ENCODE measurements at regions not wholly inside any gene's neighbourhood (a gene's known extent, or its start where the extent isn't known, plus 50 kb on each side); places are given as distances from the start of the nearest gene placed in this dataset.

DNA sequence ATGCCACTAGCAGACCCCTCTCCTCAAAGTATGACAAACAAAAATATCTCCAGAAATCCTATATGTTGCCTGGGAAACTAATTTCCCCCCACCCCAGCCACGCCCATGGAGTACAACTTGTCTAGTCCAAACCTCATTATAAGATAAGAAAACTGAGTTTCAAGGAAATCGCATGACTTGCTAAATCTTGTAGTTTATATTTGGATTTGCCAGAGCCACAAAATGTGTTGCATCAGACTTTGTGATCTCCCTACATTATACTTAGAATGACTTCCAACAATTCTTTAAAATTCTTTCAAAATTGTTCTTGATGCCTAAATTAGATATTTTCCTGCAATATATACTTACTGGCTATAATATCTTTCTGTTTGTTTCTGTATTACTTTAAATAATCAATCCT lies 1034.4 kb downstream of the IGSF11 start:
- no peaks in the 10 kb centered on the region for H3K27me3 ChIP-seq (ENCODE audit: insufficient read depth, low read depth)
- POLR2A ChIA-PET (ENCODE audit: unreplicated experiment) = no interaction called here
- H3K4me1 ChIP-seq (replicated peaks; ENCODE audit: insufficient read depth) = no peaks in the 10 kb centered on the region

DNA sequence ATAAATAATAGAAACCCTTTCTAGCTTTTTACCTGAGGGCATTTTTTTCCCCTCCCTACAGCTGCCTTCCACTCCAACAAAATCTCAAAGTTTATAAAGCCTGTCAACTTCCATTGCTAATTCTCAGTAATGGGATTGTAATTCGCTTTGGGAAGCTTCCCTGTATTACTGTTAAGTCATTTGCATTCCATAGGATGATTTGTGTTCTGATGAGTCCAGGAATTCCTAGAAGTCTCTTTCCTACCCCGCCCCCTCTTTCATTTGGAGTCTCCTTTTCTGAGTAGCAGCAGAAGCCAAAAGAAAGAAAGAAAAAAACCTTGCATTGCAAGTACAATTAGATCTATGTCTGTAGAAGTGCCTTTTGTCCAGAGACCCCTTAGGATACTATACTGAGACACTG lies 1033.3 kb downstream of the IGSF11 start:
- Histone ChIP-seq H3K36me3 (ENCODE audit: low read depth) (no peaks in the 10 kb centered on the region), H3K4me2 (no peak overlapping the region), H3K9me2 (ENCODE audit: insufficient read depth) (no peaks in the 10 kb centered on the region), H3K27ac (no peak overlapping the region), H3K4me3 (no peak overlapping the region), H3K4me1 (replicated peaks; ENCODE audit: insufficient read depth) (no peaks in the 10 kb centered on the region), H3K27me3 (ENCODE audit: insufficient read depth, low read depth) (no peaks in the 10 kb centered on the region), H3F3A (ENCODE audit: insufficient read depth, low read depth) (no peaks in the 10 kb centered on the region), H3K9me3 (ENCODE audit: insufficient read depth, low read depth) (no peaks in the 10 kb centered on the region), H3K79me2 (ENCODE audit: low read depth) (no peaks in the 10 kb centered on the region), H4K20me1 (ENCODE audit: insufficient read depth) (no peaks in the 10 kb centered on the region), H2AFZ (no peak overlapping the region)
- no peak for TF ChIP-seq EZH2 (IDR thresholded peaks at IDR 0.05; ENCODE audit: low read depth)
- TF ChIP-seq, protein P1, sequence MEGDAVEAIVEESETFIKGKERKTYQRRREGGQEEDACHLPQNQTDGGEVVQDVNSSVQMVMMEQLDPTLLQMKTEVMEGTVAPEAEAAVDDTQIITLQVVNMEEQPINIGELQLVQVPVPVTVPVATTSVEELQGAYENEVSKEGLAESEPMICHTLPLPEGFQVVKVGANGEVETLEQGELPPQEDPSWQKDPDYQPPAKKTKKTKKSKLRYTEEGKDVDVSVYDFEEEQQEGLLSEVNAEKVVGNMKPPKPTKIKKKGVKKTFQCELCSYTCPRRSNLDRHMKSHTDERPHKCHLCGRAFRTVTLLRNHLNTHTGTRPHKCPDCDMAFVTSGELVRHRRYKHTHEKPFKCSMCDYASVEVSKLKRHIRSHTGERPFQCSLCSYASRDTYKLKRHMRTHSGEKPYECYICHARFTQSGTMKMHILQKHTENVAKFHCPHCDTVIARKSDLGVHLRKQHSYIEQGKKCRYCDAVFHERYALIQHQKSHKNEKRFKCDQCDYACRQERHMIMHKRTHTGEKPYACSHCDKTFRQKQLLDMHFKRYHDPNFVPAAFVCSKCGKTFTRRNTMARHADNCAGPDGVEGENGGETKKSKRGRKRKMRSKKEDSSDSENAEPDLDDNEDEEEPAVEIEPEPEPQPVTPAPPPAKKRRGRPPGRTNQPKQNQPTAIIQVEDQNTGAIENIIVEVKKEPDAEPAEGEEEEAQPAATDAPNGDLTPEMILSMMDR (conservative IDR thresholded peaks at IDR 0.05) = no peak
- ChIA-PET POLR2A (ENCODE audit: unreplicated experiment) (no interaction called here), CTCF (no interaction called here)
- BruUV-seq (replicated peaks) = no TSS peak
- no peak for DNase-seq
- intact Hi-C loops (cut with micrococcal nuclease; ENCODE audit: unreplicated experiment) = no loop called here

More for the DNA sequence above, 1034.4 kb downstream of the IGSF11 start:
- Histone ChIP-seq H4K20me1 (ENCODE audit: insufficient read depth) (no peaks in the 10 kb centered on the region), H3K79me2 (ENCODE audit: low read depth) (no peaks in the 10 kb centered on the region), H3K36me3 (ENCODE audit: low read depth) (no peaks in the 10 kb centered on the region), H3K9me2 (ENCODE audit: insufficient read depth) (no peaks in the 10 kb centered on the region), H3K9me3 (ENCODE audit: insufficient read depth, low read depth) (no peaks in the 10 kb centered on the region), H3K4me3 (no peak overlapping the region), H3K4me2 (no peak overlapping the region), H3K27ac (no peak overlapping the region), H3F3A (ENCODE audit: insufficient read depth, low read depth) (no peaks in the 10 kb centered on the region), H2AFZ (no peak overlapping the region)
- CTCF ChIA-PET = no interaction called here
- intact Hi-C loops (cut with micrococcal nuclease; ENCODE audit: unreplicated experiment) = no loop called here
- no TSS peak for BruUV-seq (replicated peaks)
- DNase-seq = no peak
- TF ChIP-seq, protein P1 (conservative IDR thresholded peaks at IDR 0.05) = no peak

DNA sequence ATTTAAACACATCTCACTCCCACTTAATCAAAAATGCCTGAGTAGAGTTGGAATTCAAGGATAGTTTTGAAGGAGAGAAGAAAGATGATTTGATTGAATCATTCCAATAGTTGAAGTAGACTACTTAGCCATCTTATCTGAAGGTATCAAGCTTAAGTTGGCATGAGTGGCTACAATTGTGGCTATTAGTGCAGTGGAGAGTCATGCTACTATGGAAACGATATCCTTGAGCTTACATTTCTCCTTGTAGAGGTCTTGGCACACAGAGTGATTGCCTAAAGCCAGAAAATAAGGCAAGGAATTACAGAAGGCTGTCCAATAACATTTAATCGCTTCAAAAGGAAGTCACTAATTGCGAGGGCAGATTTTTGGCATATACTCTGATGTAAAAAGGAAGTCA lies 1022.7 kb downstream of the IGSF11 start:
- Histone ChIP-seq H4K20me1 (ENCODE audit: insufficient read depth) (no peaks in the 10 kb centered on the region), H3K27ac (no peak overlapping the region), H3F3A (ENCODE audit: insufficient read depth, low read depth) (no peaks in the 10 kb centered on the region), H3K4me1 (replicated peaks; ENCODE audit: insufficient read depth) (no peaks in the 10 kb centered on the region), H3K79me2 (ENCODE audit: low read depth) (no peaks in the 10 kb centered on the region), H2AFZ (no peak overlapping the region), H3K36me3 (ENCODE audit: low read depth) (no peaks in the 10 kb centered on the region), H3K9me2 (ENCODE audit: insufficient read depth) (no peaks in the 10 kb centered on the region), H3K4me2 (no peak overlapping the region), H3K4me3 (no peak overlapping the region), H3K9me3 (ENCODE audit: insufficient read depth, low read depth) (no peaks in the 10 kb centered on the region), H3K27me3 (ENCODE audit: insufficient read depth, low read depth) (no peaks in the 10 kb centered on the region)
- TF ChIP-seq, protein P1 (conservative IDR thresholded peaks at IDR 0.05) = no peak
- no peak for TF ChIP-seq EZH2 (IDR thresholded peaks at IDR 0.05; ENCODE audit: low read depth)
- intact Hi-C loops (cut with micrococcal nuclease; ENCODE audit: unreplicated experiment) = no loop called here
- POLR2A ChIA-PET (ENCODE audit: unreplicated experiment) = no interaction called here
- no peak for DNase-seq
- CTCF ChIA-PET = no interaction called here
- no TSS peak for BruUV-seq (replicated peaks)

Data from PC-9 (cell line).